H9 (cell line): ENCODE measurements at regions not wholly inside any gene's neighbourhood (a gene's known extent, or its start where the extent isn't known, plus 50 kb on each side); places are given as distances from the start of the nearest gene placed in this dataset.

Experiments
- DNase-seq: peaks from one replicate; pipeline ENCODE4 v3.0.0-alpha.2; 2017
- H2AFZ ChIP-seq: one replicate; pipeline ENCODE4 v1.6.1; 2013; ENCODE audit warnings: mild to moderate bottlenecking, low read length, control low read depth, moderate library complexity
- H2AK5ac ChIP-seq: 2 replicates; pipeline ENCODE4 v1.6.1; 2013; ENCODE audit warnings: low read length, control low read depth, mixed read lengths; ENCODE audit not compliant: insufficient read length
- H2BK120ac ChIP-seq: one replicate; pipeline ENCODE4 v1.6.1; 2013; ENCODE audit warnings: low read depth, mild to moderate bottlenecking, low read length, control low read depth, inconsistent platforms; ENCODE audit not compliant: poor library complexity, severe bottlenecking
- H2BK12ac ChIP-seq: 2 replicates; pipeline ENCODE4 v1.6.1; 2013; ENCODE audit warnings: low read length, control low read depth, mixed read lengths, low read depth; ENCODE audit not compliant: insufficient read length
- H2BK15ac ChIP-seq: 2 replicates; pipeline ENCODE4 v1.6.1; 2013; ENCODE audit warnings: low read depth, low read length, control low read depth
- H2BK20ac ChIP-seq: one replicate; pipeline ENCODE4 v1.6.1; 2013; ENCODE audit warnings: low read depth, mild to moderate bottlenecking, low read length, control low read depth, inconsistent platforms; ENCODE audit not compliant: poor library complexity, severe bottlenecking
- H2BK5ac ChIP-seq: 2 replicates; pipeline ENCODE4 v1.6.1; 2013; ENCODE audit warnings: low read length, control low read depth, mixed read lengths; ENCODE audit not compliant: insufficient read length
- H3K14ac ChIP-seq: 2 replicates; pipeline ENCODE4 v1.6.1; 2013; ENCODE audit warnings: low read length, control low read depth; ENCODE audit not compliant: insufficient read depth
- H3K18ac ChIP-seq: 2 replicates; pipeline ENCODE4 v1.6.1; 2013; ENCODE audit warnings: low read depth, mild to moderate bottlenecking, mixed read lengths, low read length, control low read depth; ENCODE audit not compliant: insufficient read length
- H3K23ac ChIP-seq: 2 replicates; pipeline ENCODE4 v1.6.1; 2013; ENCODE audit warnings: low read length, control low read depth, mixed read lengths, low read depth; ENCODE audit not compliant: insufficient read length
- H3K23me2 ChIP-seq: 2 replicates; pipeline ENCODE4 v1.6.1; 2013; ENCODE audit warnings: low read depth, mild to moderate bottlenecking, mixed read lengths, low read length, control low read depth; ENCODE audit not compliant: insufficient read length, poor library complexity, severe bottlenecking
- H3K27ac ChIP-seq: 2 replicates; pipeline ENCODE4 v1.5.1; 2013; ENCODE audit warnings: low read length, control low read depth, mixed read lengths, low read depth; ENCODE audit not compliant: insufficient read length
- H3K27me3 ChIP-seq: 2 replicates; pipeline ENCODE4 v1.6.1; 2013; ENCODE audit warnings: low read length, control low read depth, inconsistent platforms; ENCODE audit not compliant: insufficient read depth
- H3K4ac ChIP-seq: 2 replicates; pipeline ENCODE4 v1.6.1; 2013; ENCODE audit warnings: low read depth, mild to moderate bottlenecking, control low read depth, inconsistent platforms, low read length, moderate library complexity
- H3K4me1 ChIP-seq: 2 replicates; pipeline ENCODE4 v1.6.1; 2013; ENCODE audit warnings: low read length, control low read depth, inconsistent platforms; ENCODE audit not compliant: insufficient read depth
- H3K4me2 ChIP-seq: 2 replicates; pipeline ENCODE4 v1.6.1; 2013; ENCODE audit warnings: low read length, control low read depth, mixed read lengths; ENCODE audit not compliant: insufficient read length, insufficient read depth
- H3K56ac ChIP-seq: 2 replicates; pipeline ENCODE4 v1.6.1; 2013; ENCODE audit warnings: low read depth, mild to moderate bottlenecking, mixed read lengths, low read length, control low read depth; ENCODE audit not compliant: insufficient read length
- H3K79me1 ChIP-seq: 2 replicates; pipeline ENCODE4 v1.6.1; 2013; ENCODE audit warnings: low read depth, mild to moderate bottlenecking, moderate library complexity, low read length, control low read depth, inconsistent platforms; ENCODE audit not compliant: insufficient read depth, poor library complexity, severe bottlenecking
- H3K79me2 ChIP-seq: 2 replicates; pipeline ENCODE4 v1.6.1; 2013; ENCODE audit warnings: low read length, control low read depth, inconsistent platforms; ENCODE audit not compliant: insufficient read depth
- H3K9ac ChIP-seq: 2 replicates; pipeline ENCODE4 v1.6.1; 2013; ENCODE audit warnings: low read length, control low read depth, mixed read lengths; ENCODE audit not compliant: insufficient read length; ENCODE audit errors: extremely low read depth
- H3K9me3 ChIP-seq: one replicate; pipeline ENCODE4 v1.6.1; 2013; ENCODE audit warnings: low read depth, low read length, inconsistent platforms; ENCODE audit not compliant: control insufficient read depth
- H3T11ph ChIP-seq: one replicate; pipeline ENCODE4 v1.6.1; 2013; ENCODE audit warnings: mild to moderate bottlenecking, low read length, control low read depth, inconsistent platforms
- H4K20me1 ChIP-seq: one replicate; pipeline ENCODE4 v1.6.1; 2013; ENCODE audit not compliant: control insufficient read depth, insufficient read length, insufficient read depth
- H4K5ac ChIP-seq: 2 replicates; pipeline ENCODE4 v1.6.1; 2013; ENCODE audit warnings: low read depth, mild to moderate bottlenecking, mixed read lengths, low read length, control low read depth; ENCODE audit not compliant: insufficient read length
- H4K8ac ChIP-seq: replicated peaks from 2 replicates; pipeline ENCODE4 v1.6.1; 2013; ENCODE audit warnings: low read length, control low read depth, mixed read lengths, low read depth; ENCODE audit not compliant: insufficient read length
- H4K91ac ChIP-seq: 2 replicates; pipeline ENCODE4 v1.6.1; 2013; ENCODE audit warnings: low read depth, mild to moderate bottlenecking, moderate library complexity, mixed read lengths, low read length, control low read depth; ENCODE audit not compliant: insufficient read length
- H3K27ac Mint-ChIP-seq, 3 experiments: 2 replicates in 2 of 3; 3 replicates in 1 of 3; pipeline ENCODE4 v1.8.0; 2020 to 2021; ENCODE audit warnings: mixed read lengths in 3 of 3, mild to moderate bottlenecking in 1 of 3, moderate library complexity in 1 of 3
- H3K27me3 Mint-ChIP-seq: 2 replicates; pipeline ENCODE4 v1.8.0; 2021; ENCODE audit warnings: low read depth, mild to moderate bottlenecking, moderate library complexity, mixed read lengths
- H3K36me3 Mint-ChIP-seq, 3 experiments: 2 replicates in 2 of 3; 3 replicates in 1 of 3; pipeline ENCODE4 v1.8.0; 2020 to 2021; ENCODE audit warnings: low read depth in 3 of 3, mixed read lengths in 3 of 3; ENCODE audit not compliant: insufficient read depth in 1 of 3
- H3K4me1 Mint-ChIP-seq, 2 experiments: 2 replicates each; pipeline ENCODE4 v1.8.0; 2020; ENCODE audit warnings: mixed read lengths in 2 of 2
- H3K4me3 Mint-ChIP-seq, 2 experiments: 2 replicates in 1 of 2; 3 replicates in 1 of 2; pipeline ENCODE4 v1.8.0; 2020 to 2021; ENCODE audit warnings: mild to moderate bottlenecking in 2 of 2, mixed read lengths in 2 of 2, moderate library complexity in 1 of 2
- H3K9me3 Mint-ChIP-seq, 2 experiments: 2 replicates in 1 of 2; 3 replicates in 1 of 2; pipeline ENCODE4 v1.8.0; 2020; ENCODE audit warnings: mild to moderate bottlenecking in 2 of 2, mixed read lengths in 2 of 2, moderate library complexity in 1 of 2
- WGBS: extraction: QIAGEN DNeasy Blood & Tissue Kit; methylation state at CpG from one replicate; pipeline ENCODE4 v1.1.7; 2013; ENCODE audit warnings: missing lambda C conversion rate, low lambda C conversion rate, mixed read lengths; ENCODE audit not compliant: insufficient read length; ENCODE audit errors: extremely low coverage; 5-methylcytosine and 5-hydroxymethylcytosine counted together
- TF ChIP-seq, protein P1 (sequence below): fragments of 200-600 bp; sonication (generic); conservative IDR thresholded peaks from 3 replicates; pipeline ENCODE4 v1.8.0; 2021; ENCODE audit warnings: antibody characterized with exemption, mild to moderate bottlenecking

DNA sequence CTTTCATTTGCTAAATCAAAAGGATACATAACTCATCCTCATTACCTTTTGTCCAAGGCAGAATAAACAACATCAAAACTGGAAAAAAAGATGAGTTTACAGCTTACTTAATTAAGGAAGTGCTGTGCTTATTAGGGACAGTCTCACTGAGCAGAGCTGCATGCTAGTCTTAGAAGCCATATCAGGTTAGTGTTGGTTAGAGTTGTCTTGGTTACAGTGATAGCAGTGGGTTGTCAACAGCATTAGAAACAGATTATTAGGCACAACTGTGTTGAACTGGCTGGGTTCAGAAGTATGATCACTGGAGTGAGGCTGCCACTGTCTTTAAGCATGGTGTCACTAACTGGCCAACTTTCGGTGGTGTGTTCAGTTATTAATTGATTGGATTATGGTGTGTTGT lies 503.9 kb upstream of the IGFBP3 start:
- peaks cover 0 to 10% of the 10 kb centered on the region in 2 experiments; a peak in 2 of 5 replicates for H3K9me3 Mint-ChIP-seq
- no peaks in the 10 kb centered on the region for H4K20me1 ChIP-seq
- H3K27ac ChIP-seq = no peak overlapping the region

More for the DNA sequence above, 503.9 kb upstream of the IGFBP3 start:
- Histone ChIP-seq H3K23ac (no peak overlapping the region), H2BK20ac (no peak overlapping the region), H3K56ac (no peak overlapping the region), H3K9ac (no peak overlapping the region), H3K27me3 (no peaks in the 10 kb centered on the region), H4K5ac (no peak overlapping the region), H2BK12ac (no peak overlapping the region), H3K9me3 (no peaks in the 10 kb centered on the region), H3K4ac (no peak overlapping the region), H4K91ac (no peak overlapping the region), H3K14ac (no peak overlapping the region), H2BK5ac (no peak overlapping the region), H2AK5ac (no peak overlapping the region), H3K18ac (no peak overlapping the region), H2BK15ac (no peak overlapping the region), H3K4me1 (no peaks in the 10 kb centered on the region), H3K79me2 (no peaks in the 10 kb centered on the region), H2BK120ac (no peak overlapping the region), H3K79me1 (no peaks in the 10 kb centered on the region), H3K23me2 (no peaks in the 10 kb centered on the region), H2AFZ (no peak overlapping the region), H3T11ph (no peak overlapping the region), H4K8ac (no peak overlapping the region), H3K4me2 (no peak overlapping the region)
- Mint-ChIP-seq H3K4me3 (no peak overlapping the region), H3K36me3 (peaks cover 0 to 9% (median 2%) of the 10 kb centered on the region in 3 experiments; a peak in 2 of 7 replicates), H3K27ac (no peak overlapping the region), H3K27me3 (no peaks in the 10 kb centered on the region; the same call in 1 of the 2 replicates), H3K4me1 (no peaks in the 10 kb centered on the region)
- no peak for DNase-seq
- WGBS = no CpG with 5 or more reads among the region's 1 CpG
- TF ChIP-seq, protein P1, sequence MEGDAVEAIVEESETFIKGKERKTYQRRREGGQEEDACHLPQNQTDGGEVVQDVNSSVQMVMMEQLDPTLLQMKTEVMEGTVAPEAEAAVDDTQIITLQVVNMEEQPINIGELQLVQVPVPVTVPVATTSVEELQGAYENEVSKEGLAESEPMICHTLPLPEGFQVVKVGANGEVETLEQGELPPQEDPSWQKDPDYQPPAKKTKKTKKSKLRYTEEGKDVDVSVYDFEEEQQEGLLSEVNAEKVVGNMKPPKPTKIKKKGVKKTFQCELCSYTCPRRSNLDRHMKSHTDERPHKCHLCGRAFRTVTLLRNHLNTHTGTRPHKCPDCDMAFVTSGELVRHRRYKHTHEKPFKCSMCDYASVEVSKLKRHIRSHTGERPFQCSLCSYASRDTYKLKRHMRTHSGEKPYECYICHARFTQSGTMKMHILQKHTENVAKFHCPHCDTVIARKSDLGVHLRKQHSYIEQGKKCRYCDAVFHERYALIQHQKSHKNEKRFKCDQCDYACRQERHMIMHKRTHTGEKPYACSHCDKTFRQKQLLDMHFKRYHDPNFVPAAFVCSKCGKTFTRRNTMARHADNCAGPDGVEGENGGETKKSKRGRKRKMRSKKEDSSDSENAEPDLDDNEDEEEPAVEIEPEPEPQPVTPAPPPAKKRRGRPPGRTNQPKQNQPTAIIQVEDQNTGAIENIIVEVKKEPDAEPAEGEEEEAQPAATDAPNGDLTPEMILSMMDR = no peak
